Kidney tubule cell (primary cell): ENCODE measurements at regions not wholly inside any gene's neighbourhood (a gene's known extent, or its start where the extent isn't known, plus 50 kb on each side); places are given as distances from the start of the nearest gene placed in this dataset.

ENCODE experiments used
- DNase-seq: peaks from one replicate; pipeline ENCODE4 v3.0.0-alpha.2; 2018; ENCODE audit warnings: low spot score

DNA sequence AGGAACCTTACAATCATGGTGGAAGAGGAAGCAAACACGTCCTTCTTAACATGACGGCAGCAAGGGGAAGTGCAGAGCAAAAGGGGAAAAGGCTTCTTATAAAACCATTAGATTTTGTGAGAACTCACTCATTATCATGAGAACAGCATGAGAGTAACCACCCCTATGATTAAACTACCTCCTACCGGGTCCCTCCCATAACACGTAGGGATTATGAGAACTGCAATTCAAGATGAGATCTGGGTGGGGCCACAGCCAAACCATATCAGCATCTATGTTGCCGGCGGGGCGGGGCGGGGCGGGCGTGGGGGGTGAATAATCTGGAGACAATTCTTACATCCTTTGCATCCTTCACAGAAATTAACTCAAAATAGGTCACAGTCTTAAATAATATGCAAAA, 58.8 kb upstream of the GFPT2 start:
- no peak for DNase-seq

DNA sequence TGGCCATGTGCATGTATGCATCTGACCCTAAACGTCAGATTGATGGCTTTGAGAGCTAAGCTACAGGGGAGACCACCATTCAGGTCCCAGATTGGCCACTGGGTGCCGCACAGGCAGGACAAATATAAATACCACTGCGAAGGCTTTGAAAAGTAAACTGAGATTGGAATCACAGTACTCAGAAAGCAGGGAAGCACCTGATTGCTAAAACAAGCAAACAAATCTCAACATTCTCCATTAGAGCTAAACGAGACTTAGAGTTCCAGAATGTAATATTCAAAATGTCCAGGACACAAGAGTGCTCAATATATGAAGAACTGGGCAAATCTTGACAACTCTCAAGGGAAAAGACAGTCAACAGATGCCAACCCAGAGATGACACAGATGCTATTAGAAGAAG, 61.0 kb upstream of the GFPT2 start:
- no peak for DNase-seq

DNA sequence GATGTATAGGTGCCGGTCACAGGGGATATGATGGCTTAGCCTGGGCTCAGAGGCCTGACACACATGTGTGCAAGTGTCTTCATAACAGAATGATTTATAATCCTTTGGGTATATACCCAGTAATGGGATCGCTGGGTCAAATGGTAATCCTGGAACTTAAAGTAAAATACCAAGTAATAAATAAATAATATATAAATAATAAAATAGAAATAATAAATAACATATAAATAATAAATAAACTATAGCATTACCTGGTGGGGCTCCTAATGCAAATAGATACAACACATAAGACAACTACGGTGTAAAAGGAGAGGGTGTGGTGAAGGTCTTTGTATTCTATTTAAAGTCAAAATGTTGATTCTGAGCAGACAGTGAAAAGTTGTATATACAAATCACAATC, 68.5 kb upstream of the GFPT2 start:
- no peak for DNase-seq

DNA sequence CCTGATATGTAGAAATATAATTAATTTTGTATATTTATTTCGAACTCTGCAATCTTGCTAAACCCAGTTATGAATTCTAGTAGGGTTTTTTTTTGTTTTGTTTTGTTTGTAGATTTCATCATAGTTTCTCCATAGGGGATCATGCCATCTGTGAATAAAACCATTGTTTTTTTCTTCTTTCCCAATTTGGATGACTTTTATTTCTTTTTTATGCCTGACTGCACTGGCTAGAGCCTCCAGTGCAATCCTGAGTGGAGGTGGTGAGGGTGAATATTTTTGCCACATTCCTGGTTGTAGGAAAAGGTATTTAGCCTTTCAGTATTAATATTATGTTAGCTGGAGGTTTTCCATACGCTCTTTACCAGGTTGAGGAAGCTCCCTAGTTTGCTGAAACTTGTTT, 70.0 kb upstream of the GFPT2 start:
- peak; percentile 19 for DNase-seq

DNA sequence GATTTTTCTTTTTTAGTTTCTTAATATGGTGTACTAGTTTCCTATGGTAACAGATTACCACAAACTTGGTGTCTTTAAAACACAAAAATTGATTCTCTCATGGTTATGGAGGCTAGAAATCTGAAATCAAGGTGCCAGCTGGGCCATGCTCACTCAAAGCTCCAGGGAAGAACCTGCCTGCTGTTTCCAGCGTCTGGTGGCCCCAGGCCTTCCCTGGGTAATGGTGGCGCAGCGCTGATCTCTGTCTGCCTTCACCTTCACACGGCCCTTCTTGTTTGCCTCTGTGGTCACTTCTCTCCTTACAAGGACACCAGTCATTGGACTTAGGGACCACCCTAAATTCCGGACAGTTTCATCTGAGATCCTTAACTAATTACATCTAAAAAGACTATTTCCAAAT, 70.5 kb upstream of the GFPT2 start:
- no peak for DNase-seq

DNA sequence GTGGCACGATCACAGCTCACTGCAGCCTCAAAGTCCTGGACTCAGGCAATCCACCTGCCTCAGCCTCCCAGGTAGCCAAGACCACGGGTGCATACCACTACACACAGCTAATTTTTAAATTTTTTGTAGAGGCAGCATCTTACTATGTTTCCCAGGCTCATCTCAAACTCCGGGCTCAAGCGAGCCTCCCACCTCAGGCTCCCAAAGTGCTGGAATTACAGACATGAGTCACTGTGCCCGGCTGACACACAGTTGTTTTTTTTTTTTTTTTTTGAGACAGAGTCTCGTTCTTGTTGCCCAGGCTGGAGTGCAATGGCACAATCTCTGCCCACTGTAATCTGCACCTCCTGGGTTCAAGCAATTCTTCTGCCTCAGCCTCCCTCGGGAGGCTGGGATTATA, 70.1 kb upstream of the CNOT6 start:
- peak; percentile 30 for DNase-seq

DNA sequence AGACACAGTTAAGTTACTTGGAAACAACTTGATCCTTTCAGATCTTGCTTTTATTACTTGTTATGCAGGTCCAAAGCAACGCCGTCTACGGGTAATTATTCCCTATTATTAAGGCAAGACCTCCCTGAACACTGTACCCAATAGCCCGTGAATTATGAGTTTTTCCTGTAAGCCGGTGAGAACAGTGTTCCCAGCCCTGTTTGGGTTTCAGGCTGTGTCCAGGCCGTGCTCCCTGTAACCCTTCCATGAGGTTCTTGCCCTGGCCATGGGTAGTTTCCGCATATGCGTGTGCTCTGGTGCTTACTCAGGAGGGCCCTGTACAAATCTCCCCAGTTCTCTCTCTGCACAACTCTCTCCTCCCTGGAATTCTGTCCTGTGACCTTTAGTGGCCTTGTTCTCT, 65.6 kb upstream of the CNOT6 start:
- no peak for DNase-seq

DNA sequence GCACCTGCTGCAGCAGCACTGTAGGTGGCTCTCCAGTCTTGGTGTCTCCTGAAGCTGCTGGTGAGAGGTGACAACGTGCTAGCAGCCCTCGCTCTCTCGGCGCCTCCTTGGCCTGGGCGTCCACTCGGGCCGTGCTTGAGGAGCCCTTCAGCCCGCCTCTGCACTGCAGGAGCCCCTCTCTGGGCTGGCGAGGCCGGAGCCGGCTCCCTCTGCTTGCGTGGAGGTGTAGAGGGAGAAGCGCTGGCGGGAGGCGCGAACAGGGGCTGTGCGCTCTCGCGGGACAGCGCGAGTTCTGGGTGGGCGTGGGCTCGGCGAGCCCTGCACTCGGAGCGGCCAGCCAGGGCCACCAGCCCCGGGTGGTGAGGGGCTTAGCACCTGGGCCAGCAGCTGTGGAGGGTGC, 62.2 kb upstream of the CNOT6 start:
- no peak for DNase-seq

DNA sequence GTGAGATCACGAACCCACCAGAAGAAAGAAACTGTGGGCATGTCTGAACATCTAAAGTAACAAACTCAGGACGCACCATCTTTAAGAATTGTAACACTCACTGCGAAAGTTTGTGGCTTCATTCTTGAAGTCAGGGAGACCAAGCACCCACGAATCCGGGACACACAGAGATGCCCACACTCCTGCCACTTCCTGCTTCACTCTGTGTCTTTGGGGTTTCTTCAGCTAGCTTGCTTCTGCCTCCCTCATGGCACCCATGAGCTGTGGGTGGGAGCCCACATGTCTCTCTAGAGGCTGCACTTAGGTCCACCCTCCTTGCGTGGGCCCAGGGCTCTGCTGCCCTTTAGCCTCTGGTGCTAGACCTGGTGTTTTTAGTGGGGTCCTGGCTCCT, 61.2 kb upstream of the CNOT6 start:
- DNase-seq: no peak

DNA sequence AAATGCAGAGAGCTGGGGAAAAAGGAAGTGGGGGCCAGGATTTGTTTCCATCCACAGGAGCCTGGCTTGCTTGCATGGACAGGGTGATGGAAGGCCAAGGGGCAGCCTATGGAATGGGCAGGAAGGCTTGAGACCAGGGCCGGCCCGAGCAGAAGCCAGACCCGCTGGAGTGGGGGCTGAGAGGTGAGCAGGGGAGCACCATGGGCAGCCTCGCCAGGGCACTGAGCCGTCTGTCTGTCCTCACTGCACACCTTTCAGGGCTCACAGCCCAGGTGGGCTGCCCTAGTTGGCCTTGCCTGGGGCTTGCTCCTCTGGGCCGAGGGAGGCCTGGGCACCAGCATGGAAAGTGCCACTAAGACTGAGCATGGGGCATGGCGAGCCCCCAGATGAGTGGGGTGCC, 58.6 kb upstream of the CNOT6 start:
- no peak for DNase-seq

DNA sequence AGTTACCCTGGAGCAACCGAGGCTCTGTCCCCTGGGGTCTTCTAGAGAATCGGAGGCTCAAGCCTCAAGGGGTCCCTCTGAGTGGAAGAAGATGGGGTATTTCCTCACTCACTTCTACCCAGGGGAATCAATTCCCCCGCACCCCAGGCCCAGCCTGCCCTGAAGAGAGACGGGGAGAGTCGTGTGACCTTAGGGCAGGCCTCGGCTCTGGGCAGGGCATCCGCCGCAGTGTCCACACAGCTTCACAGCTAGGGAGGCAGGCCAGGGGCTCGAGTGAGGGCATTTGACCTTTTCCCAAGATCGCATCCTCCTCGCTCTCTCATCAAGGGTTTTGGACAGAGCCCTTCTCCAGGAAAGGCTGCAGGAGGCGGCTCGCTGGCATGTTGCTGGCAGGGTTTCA, 57.9 kb upstream of the CNOT6 start:
- DNase-seq: no peak

DNA sequence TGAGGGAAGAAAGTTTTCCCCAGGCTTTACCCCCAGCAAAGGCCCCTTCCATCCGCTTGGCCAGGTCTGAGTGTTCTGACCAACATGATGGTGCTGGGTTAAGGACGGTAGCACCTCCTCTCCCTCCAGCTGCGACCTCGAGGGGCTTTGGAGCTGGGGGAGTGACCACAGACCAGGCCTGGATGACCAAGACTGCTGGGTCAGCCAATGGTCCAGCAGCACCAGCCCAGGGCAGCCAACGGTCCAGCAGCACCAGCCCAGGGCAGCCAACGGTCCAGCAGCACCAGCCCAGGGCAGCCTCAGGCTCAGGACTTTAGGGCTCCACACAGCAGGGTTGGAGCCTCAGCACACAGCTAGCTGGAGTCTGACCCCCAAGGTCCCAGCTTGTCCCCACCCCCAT, 57.2 kb upstream of the CNOT6 start:
- no peak for DNase-seq

DNA sequence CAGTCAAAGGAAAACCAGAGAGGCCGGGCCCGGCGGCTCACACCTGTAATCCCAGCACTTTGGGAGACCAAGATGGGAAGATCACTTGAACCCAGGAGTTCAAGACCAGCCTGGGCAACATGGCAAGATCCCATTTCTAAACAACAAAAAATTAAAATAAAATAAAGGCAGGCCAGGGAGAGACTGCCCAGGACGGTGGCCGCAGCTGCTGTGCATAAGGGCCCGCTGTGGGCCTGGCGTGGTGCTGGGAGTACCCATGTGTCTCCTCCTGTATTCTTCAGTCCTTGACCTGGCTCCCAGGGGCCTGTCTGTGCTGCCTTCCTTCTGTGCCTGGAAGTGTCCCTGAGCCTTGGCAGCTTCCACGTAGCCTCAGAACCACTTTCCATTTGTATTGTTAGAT, 56.8 kb upstream of the CNOT6 start:
- no peak for DNase-seq

DNA sequence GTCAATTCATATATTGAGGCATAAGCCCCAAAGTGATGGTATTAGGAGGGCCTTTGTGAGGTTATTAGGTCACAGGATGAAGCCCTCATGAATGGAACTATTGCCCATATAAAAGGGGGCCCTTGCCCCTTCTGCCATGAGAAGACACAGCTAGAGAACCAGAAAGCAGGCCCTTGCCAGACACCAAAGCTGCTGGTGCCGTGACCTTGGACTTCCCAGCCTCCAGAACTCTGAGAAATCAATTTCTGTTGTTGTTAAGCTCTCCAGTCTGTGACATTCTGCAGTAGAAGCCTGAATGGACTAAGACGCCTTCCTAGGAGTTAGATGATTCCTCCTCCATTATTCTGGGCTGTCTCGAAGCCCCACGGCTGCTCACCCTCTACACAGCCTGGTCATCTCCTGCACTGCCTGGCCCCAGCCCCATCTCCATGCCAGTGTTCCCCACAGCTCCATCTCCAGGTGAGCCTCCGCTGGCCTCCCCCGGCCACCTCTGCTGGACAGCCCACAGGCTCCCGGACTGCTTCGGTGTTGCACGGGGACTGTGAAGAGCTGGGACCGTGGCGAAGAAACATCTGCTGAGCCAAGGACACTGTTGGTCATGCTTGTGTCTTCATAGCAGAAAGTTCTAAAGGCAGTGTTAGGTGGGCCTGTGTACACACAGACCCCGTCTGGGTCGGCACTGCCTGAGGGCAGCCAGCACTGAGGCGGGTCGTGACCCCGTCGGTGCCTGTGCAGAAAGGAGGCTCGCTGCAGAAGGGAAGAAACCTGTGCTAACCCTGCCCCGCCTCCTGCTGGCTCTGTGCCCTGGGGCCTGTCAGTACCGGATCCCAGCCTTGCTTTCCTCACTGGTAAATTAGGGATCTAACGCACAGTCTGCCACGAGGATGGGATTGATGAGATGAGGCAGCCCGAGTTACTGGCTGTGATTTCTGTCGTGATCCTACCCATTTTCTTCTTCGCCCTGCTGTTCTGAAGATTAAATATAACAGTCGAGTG, 55.1 kb upstream of the CNOT6 start:
- DNase-seq: no peak

DNA sequence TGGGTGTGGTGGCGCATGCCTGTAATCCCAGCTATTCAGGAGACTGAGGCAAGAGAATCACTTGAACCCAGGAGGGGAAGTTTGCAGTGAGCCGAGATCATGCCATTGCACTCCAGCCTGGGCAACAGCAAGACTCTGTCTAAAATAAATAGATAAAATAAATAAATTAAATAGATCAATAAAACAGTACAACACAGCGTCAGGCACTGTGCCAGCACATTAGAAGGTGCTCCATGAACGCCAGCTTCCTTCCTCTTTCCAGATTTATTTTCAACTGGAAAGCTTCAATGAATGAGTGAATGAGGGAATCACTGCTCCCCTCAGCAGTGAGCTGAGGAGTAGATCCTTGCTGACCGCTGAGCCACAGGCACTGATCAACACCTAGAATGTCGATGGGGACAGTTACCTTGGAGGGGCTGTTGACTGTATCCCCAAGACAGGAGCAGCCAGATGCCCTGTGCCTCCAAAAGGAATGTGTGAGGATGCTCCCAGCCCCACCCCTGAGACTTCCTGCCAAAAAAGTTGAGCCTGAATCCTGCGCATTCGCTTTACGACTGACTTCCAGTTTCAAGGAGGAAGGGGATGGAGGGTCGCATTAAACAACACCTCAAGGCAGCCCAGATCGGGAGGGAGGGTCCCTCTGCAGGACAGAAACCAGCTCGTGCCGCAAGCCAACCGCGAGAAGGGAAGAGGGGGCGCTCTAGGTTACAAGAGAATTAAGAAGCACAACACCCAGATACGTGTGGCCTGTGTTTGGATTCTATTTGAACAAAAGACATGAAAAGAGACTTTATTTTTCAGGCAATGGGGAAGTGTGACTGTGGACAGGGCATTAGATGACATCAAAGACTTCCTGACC, 54.0 kb upstream of the CNOT6 start:
- no peak for DNase-seq

DNA sequence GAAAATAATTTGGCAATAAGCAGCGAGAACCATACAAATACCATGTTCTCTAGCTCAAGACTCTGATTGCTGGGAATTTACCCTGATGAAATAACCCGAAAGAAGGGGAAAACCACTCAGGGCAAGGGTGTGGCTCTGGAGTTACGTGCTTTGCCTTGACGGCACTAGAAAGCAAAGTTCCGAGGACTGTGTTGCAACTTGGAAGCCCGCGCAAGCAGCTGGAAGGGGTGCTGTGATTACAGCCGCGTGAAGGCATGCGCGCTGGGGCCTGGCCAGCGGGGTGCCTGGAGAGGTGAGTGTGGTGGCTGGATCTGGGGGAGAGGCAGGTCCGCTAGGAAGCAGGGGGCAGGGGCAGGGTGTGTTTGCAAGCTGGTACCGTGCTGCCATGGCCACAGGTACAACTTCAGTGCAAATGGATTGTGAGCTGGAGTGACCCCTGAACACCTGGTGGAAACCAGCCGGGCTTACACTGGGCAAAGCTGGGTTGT, 52.6 kb upstream of the CNOT6 start:
- DNase-seq: peak; percentile 6
